H1 (cell line): ENCODE measurements at regions not wholly inside any gene's neighbourhood (a gene's known extent, or its start where the extent isn't known, plus 50 kb on each side); places are given as distances from the start of the nearest gene placed in this dataset.
"Not testable (repeated sequence)": the region's sequence is repeated elsewhere in the genome, so short reads cannot be mapped to it uniquely, and the experiment has no call there.

Source experiments
- CTCF ChIA-PET: fragments of 300-600 bp; sonication (Branson Sonifier 250); formaldehyde crosslinking; loops from one replicate; lab custom pipeline; 2021; ENCODE audit not compliant: partially characterized antibody; lab: Charles Lee
- POLR2A ChIA-PET: fragments of 300-600 bp; sonication (Branson Sonifier 250); formaldehyde crosslinking; loops from one replicate; lab custom pipeline; 2021; ENCODE audit warnings: inconsistent platforms; ENCODE audit not compliant: partially characterized antibody; lab: Charles Lee
- DNase-seq, 2 experiments: peaks; one replicate each; pipeline versions ENCODE4 v3.0.0 to v3.0.0-alpha.2; 2010 to 2022; ENCODE audit warnings: low spot score in 2 of 2, low read depth in 1 of 2, mixed read lengths in 1 of 2
- FAIRE-seq: peaks from 2 replicates; lab custom pipeline; 2011; peaks lifted over from hg19 to GRCh38; lab: Jason Lieb, UNC
- H2AFZ ChIP-seq: 2 replicates; pipeline ENCODE4 v1.8.1; 2012; ENCODE audit warnings: low read length, inconsistent platforms
- H2AK5ac ChIP-seq: 2 replicates; pipeline ENCODE4 v1.6.1; 2013; ENCODE audit warnings: low read depth, low read length
- H2BK120ac ChIP-seq: replicated peaks from 2 replicates; pipeline ENCODE3; 2013; ENCODE audit warnings: low read depth, low read length, inconsistent platforms
- H2BK12ac ChIP-seq: 2 replicates; pipeline ENCODE4 v1.6.1; 2013; ENCODE audit warnings: low read depth, low read length
- H2BK15ac ChIP-seq: 2 replicates; pipeline ENCODE4 v1.6.1; 2013; ENCODE audit warnings: low read length
- H2BK20ac ChIP-seq: 2 replicates; pipeline ENCODE4 v1.6.1; 2013; ENCODE audit warnings: low read length
- H2BK5ac ChIP-seq: 2 replicates; pipeline ENCODE4 v1.6.1; 2013; ENCODE audit warnings: low read depth, low read length
- H3K14ac ChIP-seq: 2 replicates; pipeline ENCODE4 v1.6.1; 2013; ENCODE audit warnings: inconsistent platforms; ENCODE audit not compliant: insufficient read length
- H3K18ac ChIP-seq: 2 replicates; pipeline ENCODE4 v1.6.1; 2013; ENCODE audit warnings: low read length; ENCODE audit errors: extremely low read depth
- H3K23ac ChIP-seq: 2 replicates; pipeline ENCODE4 v1.6.1; 2013; ENCODE audit warnings: inconsistent platforms; ENCODE audit not compliant: insufficient read length
- H3K23me2 ChIP-seq: 2 replicates; pipeline ENCODE4 v1.6.1; 2013; ENCODE audit warnings: low read depth, low read length
- H3K27ac ChIP-seq: 2 replicates; pipeline ENCODE4 v1.6.1; 2011; ENCODE audit warnings: low read depth, low read length, inconsistent platforms
- H3K27me3 ChIP-seq, 4 experiments: replicated peaks in 1 of 4; 1 replicate in 1 of 4; 2 replicates in 3 of 4; pipeline versions ENCODE4 v1.6.1 to v1.8.1; 2011 to 2013; ENCODE audit warnings: low read length in 3 of 4, mild to moderate bottlenecking in 3 of 4, inconsistent platforms in 2 of 4, mixed read lengths in 2 of 4, moderate library complexity in 1 of 4; ENCODE audit not compliant: control insufficient read depth in 3 of 4, insufficient read depth in 3 of 4; ENCODE audit errors: extremely low read depth in 1 of 4
- H3K36me3 ChIP-seq, 4 experiments: 2 replicates each; pipeline versions ENCODE4 v1.6.1 to v1.8.1; 2011 to 2013; ENCODE audit warnings: mild to moderate bottlenecking in 4 of 4, low read length in 3 of 4, moderate library complexity in 2 of 4, control low read depth in 1 of 4, inconsistent platforms in 1 of 4; ENCODE audit not compliant: insufficient read depth in 4 of 4, control insufficient read depth in 2 of 4
- H3K4ac ChIP-seq: replicated peaks from 2 replicates; pipeline ENCODE3; 2013; ENCODE audit warnings: low read length, low read depth, mixed read lengths, inconsistent platforms; ENCODE audit not compliant: insufficient read length
- H3K4me1 ChIP-seq, 4 experiments: replicated peaks in 1 of 4; 1 replicate in 1 of 4; 2 replicates in 3 of 4; pipeline versions ENCODE4 v1.6.1 to v1.8.1; 2011 to 2013; ENCODE audit warnings: low read length in 3 of 4, inconsistent platforms in 2 of 4, mixed read lengths in 1 of 4; ENCODE audit not compliant: insufficient read depth in 4 of 4, control insufficient read depth in 3 of 4
- H3K4me2 ChIP-seq, 2 experiments: 2 replicates each; pipeline versions ENCODE4 v1.6.1 to v1.8.1; 2011 to 2013; ENCODE audit warnings: low read depth in 2 of 2, low read length in 2 of 2, control low read depth in 1 of 2, inconsistent platforms in 1 of 2, mild to moderate bottlenecking in 1 of 2; ENCODE audit not compliant: insufficient read depth in 1 of 2
- H3K4me3 ChIP-seq, 4 experiments: fragments of 200-600, 300-600 bp in 1 of 4; sonication (generic), shearing (Covaris generic), sonication (Bioruptor Twin) in 1 of 4; 2 replicates each; pipeline versions ENCODE4 v1.5.1 to v1.8.1; 2011 to 2016; ENCODE audit warnings: low read length in 4 of 4, low read depth in 3 of 4, control low read depth in 2 of 4, inconsistent platforms in 2 of 4, mild to moderate bottlenecking in 2 of 4, mixed read lengths in 1 of 4, moderate library complexity in 1 of 4; ENCODE audit not compliant: insufficient read depth in 2 of 4; ENCODE audit errors: extremely low read depth in 1 of 4
- H3K56ac ChIP-seq: replicated peaks from 2 replicates; pipeline ENCODE3; 2013; ENCODE audit warnings: low read depth, mild to moderate bottlenecking, mixed read lengths, low read length, inconsistent platforms; ENCODE audit not compliant: insufficient read length
- H3K79me1 ChIP-seq: 2 replicates; pipeline ENCODE4 v1.6.1; 2013; ENCODE audit warnings: low read depth, low read length, control low read depth
- H3K79me2 ChIP-seq, 2 experiments: 2 replicates each; pipeline versions ENCODE4 v1.6.1 to v1.8.1; 2012 to 2013; ENCODE audit warnings: low read length in 2 of 2, mild to moderate bottlenecking in 2 of 2, inconsistent platforms in 1 of 2; ENCODE audit not compliant: insufficient read depth in 2 of 2, control insufficient read depth in 1 of 2
- H3K9ac ChIP-seq, 4 experiments: replicated peaks in 1 of 4; 1 replicate in 1 of 4; 2 replicates in 3 of 4; pipeline versions ENCODE4 v1.6.1 to v1.8.1; 2011 to 2013; ENCODE audit warnings: low read depth in 3 of 4, low read length in 3 of 4, control low read depth in 2 of 4, mild to moderate bottlenecking in 2 of 4, moderate library complexity in 2 of 4, inconsistent platforms in 1 of 4; ENCODE audit errors: extremely low read depth in 1 of 4
- H3K9me3 ChIP-seq, 2 experiments: 2 replicates each; pipeline versions ENCODE4 v1.6.1 to v1.8.1; 2012 to 2013; ENCODE audit warnings: mild to moderate bottlenecking in 2 of 2, moderate library complexity in 2 of 2, control low read depth in 1 of 2, inconsistent platforms in 1 of 2, low read depth in 1 of 2, low read length in 1 of 2, mixed read lengths in 1 of 2; ENCODE audit not compliant: insufficient read depth in 2 of 2
- H4K20me1 ChIP-seq, 2 experiments: replicated peaks in 1 of 2; 2 replicates each; pipeline versions ENCODE3 to v1.8.1; 2011 to 2013; ENCODE audit warnings: inconsistent platforms in 2 of 2, low read length in 2 of 2, mild to moderate bottlenecking in 1 of 2; ENCODE audit not compliant: insufficient read depth in 2 of 2, control insufficient read depth in 1 of 2
- H4K5ac ChIP-seq: 2 replicates; pipeline ENCODE4 v1.6.1; 2013; ENCODE audit warnings: low read length, low read depth, mixed read lengths, inconsistent platforms; ENCODE audit not compliant: insufficient read length
- H4K8ac ChIP-seq: 2 replicates; pipeline ENCODE4 v1.8.0; 2013; ENCODE audit warnings: mild to moderate bottlenecking, moderate library complexity, low read length, inconsistent platforms; ENCODE audit not compliant: insufficient read depth; ENCODE audit errors: extremely low read depth
- H4K91ac ChIP-seq: replicated peaks from 2 replicates; pipeline ENCODE3; 2013; ENCODE audit warnings: low read length, mixed read lengths, inconsistent platforms; ENCODE audit not compliant: insufficient read length
- WGBS, 2 experiments: shearing (Covaris generic) in 1 of 2; methylation state at CpG; one replicate each; pipeline versions ENCODE4 v1.1.6 to v1.1.7; 2013 to 2015; ENCODE audit warnings: low lambda C conversion rate in 2 of 2, mixed read lengths in 2 of 2, inconsistent platforms in 1 of 2, low coverage in 1 of 2, missing lambda C conversion rate in 1 of 2; ENCODE audit not compliant: insufficient replicate concordance in 2 of 2, insufficient coverage in 1 of 2, insufficient read length in 1 of 2; ENCODE audit errors: extremely low coverage in 1 of 2, missing lambda C conversion rate in 1 of 2; 5-methylcytosine and 5-hydroxymethylcytosine counted together

DNA sequence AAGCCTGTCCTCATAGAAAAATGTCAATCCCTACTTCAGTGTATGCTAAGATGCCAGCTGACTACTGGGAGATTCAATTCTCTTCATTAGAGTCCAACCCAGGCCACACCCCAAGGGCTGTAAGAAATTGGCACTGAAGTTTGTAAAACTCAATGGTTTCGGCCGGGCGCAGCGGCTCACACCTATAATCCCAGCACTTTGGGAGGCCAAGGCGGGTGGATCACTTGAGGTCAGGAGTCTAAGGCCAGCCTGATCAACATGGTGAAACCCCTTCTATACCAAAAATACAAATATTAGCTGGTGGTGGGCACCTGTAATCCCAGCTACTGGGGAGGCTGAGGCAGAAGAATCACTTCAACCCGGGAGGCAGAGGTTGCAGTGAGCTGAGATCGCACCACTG, 169.2 kb downstream of the OR4M2 start:
- H3K27ac ChIP-seq, H2BK5ac ChIP-seq, H2BK12ac ChIP-seq, H3K4me1 ChIP-seq, FAIRE-seq, H3K36me3 ChIP-seq, POLR2A ChIA-PET, DNase-seq, H3K14ac ChIP-seq, H3K27me3 ChIP-seq, H3K4me3 ChIP-seq, H3K79me1 ChIP-seq, H2AFZ ChIP-seq, H4K5ac ChIP-seq, H3K4me2 ChIP-seq, H4K91ac ChIP-seq, H3K9ac ChIP-seq, H4K8ac ChIP-seq, H2AK5ac ChIP-seq, H3K23me2 ChIP-seq, H3K4ac ChIP-seq, H2BK15ac ChIP-seq, H3K79me2 ChIP-seq, H3K56ac ChIP-seq, H2BK20ac ChIP-seq, H3K18ac ChIP-seq, H3K23ac ChIP-seq, H4K20me1 ChIP-seq, H2BK120ac ChIP-seq, CTCF ChIA-PET: not testable (repeated sequence)
- WGBS, 2 experiments: 89% methylated on average over 6 of the region's 7 CpGs; no CpG with 5 or more reads in 1 of the 2 experiments
- H3K9me3 ChIP-seq: peaks cover 44 to 81% of the 10 kb centered on the region in 2 experiments; a peak in 3 of 4 replicates

DNA sequence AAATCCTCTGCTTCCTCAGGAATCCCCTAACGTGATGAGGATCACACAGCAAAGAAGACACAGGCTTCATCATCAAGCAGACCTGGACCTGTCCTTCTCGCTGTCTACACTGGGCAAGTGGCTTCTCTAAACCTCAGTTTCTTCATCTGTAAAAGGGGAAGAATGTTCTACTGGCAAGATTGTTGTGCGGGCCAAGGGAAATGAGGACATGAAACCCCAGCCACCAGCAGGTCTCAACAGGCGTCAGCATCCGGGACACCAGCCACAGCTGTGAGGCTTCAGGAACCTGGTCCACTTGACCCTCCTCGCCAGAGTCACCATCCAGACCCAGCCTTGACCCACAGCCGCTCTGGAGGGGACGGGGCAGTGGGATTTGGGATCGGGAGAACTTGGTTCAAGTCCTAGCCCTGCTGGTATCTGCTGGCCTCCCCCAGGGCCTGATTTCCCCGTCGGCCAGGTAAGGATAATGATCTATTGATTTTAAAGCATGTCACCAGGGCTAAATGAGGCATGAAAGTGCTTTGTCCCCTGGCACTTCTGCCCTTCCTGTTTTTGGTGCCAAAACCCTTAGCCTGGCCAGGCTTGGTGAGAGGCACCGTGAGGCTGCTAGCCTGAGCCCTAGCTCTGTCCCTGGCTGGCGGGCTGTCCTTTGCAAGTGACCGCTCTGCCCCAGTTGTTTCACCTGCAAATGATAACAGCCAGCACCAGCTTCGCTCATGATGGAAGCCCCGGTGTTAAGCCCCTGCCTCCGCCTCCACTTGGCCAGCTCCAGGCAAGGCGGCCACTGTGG, 170.4 kb downstream of the OR4M2 start:
- H3K27me3 ChIP-seq, H3K4ac ChIP-seq, H3K79me1 ChIP-seq, H4K20me1 ChIP-seq, H3K4me3 ChIP-seq, H3K18ac ChIP-seq, H2AFZ ChIP-seq, H3K4me1 ChIP-seq, H2BK20ac ChIP-seq, POLR2A ChIA-PET, H3K23me2 ChIP-seq, H3K36me3 ChIP-seq, H3K79me2 ChIP-seq, H2BK12ac ChIP-seq, H4K91ac ChIP-seq, H3K14ac ChIP-seq, FAIRE-seq, H2BK15ac ChIP-seq, H2BK5ac ChIP-seq, H3K4me2 ChIP-seq, H2AK5ac ChIP-seq, CTCF ChIA-PET, H3K23ac ChIP-seq, H4K5ac ChIP-seq, H2BK120ac ChIP-seq, DNase-seq, H3K9ac ChIP-seq, H4K8ac ChIP-seq, H3K56ac ChIP-seq, H3K27ac ChIP-seq: not testable (repeated sequence)
- peaks cover 47 to 88% of the 10 kb centered on the region in 2 experiments; a peak in 3 of 4 replicates for H3K9me3 ChIP-seq
- 83% methylated on average over 18 of the region's 18 CpGs; no CpG with 5 or more reads in 1 of the 2 experiments for WGBS, 2 experiments
